Endodermal cell (in vitro differentiated cells): ENCODE measurements at regions not wholly inside any gene's neighbourhood (a gene's known extent, or its start where the extent isn't known, plus 50 kb on each side); places are given as distances from the start of the nearest gene placed in this dataset.

Experiments used
- DNase-seq: peaks from one replicate; pipeline ENCODE4 v3.0.0-alpha.2; 2017
- H3K27ac ChIP-seq: 2 replicates; pipeline ENCODE4 v1.5.1; 2013; ENCODE audit warnings: mild to moderate bottlenecking, low read depth, low read length, moderate library complexity
- H3K27me3 ChIP-seq: 2 replicates; pipeline ENCODE4 v1.6.1; 2013; ENCODE audit warnings: mild to moderate bottlenecking, low read length, moderate library complexity; ENCODE audit not compliant: insufficient read depth, control insufficient read depth, poor library complexity, severe bottlenecking
- H3K36me3 ChIP-seq: 2 replicates; pipeline ENCODE4 v1.7.0; 2013; ENCODE audit warnings: mild to moderate bottlenecking, low read length, moderate library complexity; ENCODE audit not compliant: control insufficient read depth, insufficient read depth
- H3K4me1 ChIP-seq: one replicate; pipeline ENCODE4 v1.7.0; 2013; ENCODE audit warnings: low read length; ENCODE audit not compliant: control insufficient read depth, insufficient read depth
- H3K4me3 ChIP-seq: 2 replicates; pipeline ENCODE4 v1.5.1; 2013; ENCODE audit warnings: mild to moderate bottlenecking, low read length, moderate library complexity
- H3K9ac ChIP-seq: 2 replicates; pipeline ENCODE4 v1.6.1; 2013; ENCODE audit warnings: mild to moderate bottlenecking, low read length, moderate library complexity; ENCODE audit not compliant: poor library complexity, severe bottlenecking; ENCODE audit errors: extremely low read depth
- H3K9me3 ChIP-seq: 2 replicates; pipeline ENCODE4 v1.6.1; 2013; ENCODE audit warnings: mild to moderate bottlenecking, low read length, moderate library complexity; ENCODE audit not compliant: control insufficient read depth
- H3K27ac Mint-ChIP-seq: 2 replicates; pipeline ENCODE4 v1.8.0; 2020; ENCODE audit warnings: mixed read lengths
- H3K27me3 Mint-ChIP-seq: 2 replicates; pipeline ENCODE4 v1.8.0; 2021; ENCODE audit warnings: mild to moderate bottlenecking, mixed read lengths; ENCODE audit not compliant: insufficient read depth
- H3K36me3 Mint-ChIP-seq: 2 replicates; pipeline ENCODE4 v1.8.0; 2020; ENCODE audit warnings: low read depth, mixed read lengths
- H3K4me1 Mint-ChIP-seq: 2 replicates; pipeline ENCODE4 v1.8.0; 2020; ENCODE audit warnings: mixed read lengths
- H3K4me3 Mint-ChIP-seq: 2 replicates; pipeline ENCODE4 v1.8.0; 2020; ENCODE audit warnings: mild to moderate bottlenecking, moderate library complexity, mixed read lengths
- H3K9me3 Mint-ChIP-seq: 2 replicates; pipeline ENCODE4 v1.8.0; 2020; ENCODE audit warnings: mild to moderate bottlenecking, mixed read lengths
- CTCF ChIP-seq: fragments of 200-600 bp; sonication (generic); conservative IDR thresholded peaks from 2 replicates; pipeline ENCODE4 v1.5.0; 2021; ENCODE audit warnings: antibody characterized with exemption, mild to moderate bottlenecking
- WGBS, 2 experiments: methylation state at CpG; one replicate each; pipeline versions ENCODE4 v1.1.5 to v1.1.7; 2013; ENCODE audit warnings: missing lambda C conversion rate in 2 of 2, mixed read lengths in 1 of 2; ENCODE audit not compliant: insufficient coverage in 1 of 2, insufficient read length in 1 of 2; 5-methylcytosine and 5-hydroxymethylcytosine counted together

GRCh38 chr6:33869826-33870423, 66.1 kb upstream of the MLN start:
- Histone ChIP-seq H3K9me3 (no peaks in the 10 kb centered on the region), H3K27me3 (no peaks in the 10 kb centered on the region), H3K4me3 (no peak overlapping the region), H3K9ac (no peak overlapping the region), H3K36me3 (no peaks in the 10 kb centered on the region), H3K4me1 (no peaks in the 10 kb centered on the region), H3K27ac (peak overlapping the region; percentile 29)
- H3K27ac Mint-ChIP-seq = no peak overlapping the region
- peaks cover 9% of the 10 kb centered on the region for H3K4me1 Mint-ChIP-seq
- 47 to 63% methylated on average over 7 to 11 of the region's 11 CpGs for WGBS, 2 experiments
- no peak overlapping the region for H3K4me3 Mint-ChIP-seq
- no peaks in the 10 kb centered on the region for H3K9me3 Mint-ChIP-seq
- DNase-seq = peak; percentile 73
- peaks cover 10% of the 10 kb centered on the region for H3K27me3 Mint-ChIP-seq
- TF ChIP-seq CTCF = no peak
- no peaks in the 10 kb centered on the region for H3K36me3 Mint-ChIP-seq

- Mint-ChIP-seq H3K27me3 (peaks cover 10% of the 10 kb centered on the region), H3K4me1 (peaks cover 8% of the 10 kb centered on the region), H3K36me3 (no peaks in the 10 kb centered on the region), H3K9me3 (no peaks in the 10 kb centered on the region), H3K4me3 (no peak overlapping the region), H3K27ac (no peak overlapping the region)
- Histone ChIP-seq H3K9me3 (no peaks in the 10 kb centered on the region), H3K4me1 (no peaks in the 10 kb centered on the region), H3K9ac (no peak overlapping the region), H3K27ac (no peak overlapping the region), H3K4me3 (no peak overlapping the region), H3K36me3 (no peaks in the 10 kb centered on the region), H3K27me3 (no peaks in the 10 kb centered on the region)
- no peak for TF ChIP-seq CTCF
- no peak for DNase-seq
- 92 to 98% methylated on average over 5 of the region's 5 CpGs for WGBS, 2 experiments
Observed at GRCh38 chr6:33869121-33869520, 65.3 kb upstream of the MLN start.

GRCh38 chr6:33868141-33868540, 64.3 kb upstream of the MLN start:
- no peak overlapping the region for H3K27ac Mint-ChIP-seq
- no peaks in the 10 kb centered on the region for H3K36me3 Mint-ChIP-seq
- H3K27me3 Mint-ChIP-seq = peaks cover 10% of the 10 kb centered on the region
- no peaks in the 10 kb centered on the region for H3K9me3 Mint-ChIP-seq
- H3K27me3 ChIP-seq = no peaks in the 10 kb centered on the region
- no peak for TF ChIP-seq CTCF
- DNase-seq = no peak
- H3K4me3 Mint-ChIP-seq = no peak overlapping the region
- H3K4me3 ChIP-seq = no peak overlapping the region
- H3K9ac ChIP-seq = no peak overlapping the region
- peaks cover 8% of the 10 kb centered on the region for H3K4me1 Mint-ChIP-seq
- 96 to 97% methylated on average over 2 to 3 of the region's 3 CpGs for WGBS, 2 experiments
- no peak overlapping the region for H3K27ac ChIP-seq
- H3K36me3 ChIP-seq = no peaks in the 10 kb centered on the region
- H3K9me3 ChIP-seq = no peaks in the 10 kb centered on the region
- no peaks in the 10 kb centered on the region for H3K4me1 ChIP-seq
